ENCODE measurements at regions not wholly inside any gene's neighbourhood (a gene's known extent, or its start where the extent isn't known, plus 50 kb on each side); places are given as distances from the start of the nearest gene placed in this dataset.

- DNase-seq (ENCODE audit: insufficient read length, low spot score) (no peak), FAIRE-seq (no peak)
- TF ChIP-seq POLR2AphosphoS5 (IDR thresholded peaks at IDR 0.05; ENCODE audit: low read depth, low read length) (no peak), TAF1 (IDR thresholded peaks at IDR 0.05; ENCODE audit: low read depth, low read length) (no peak), POLR2A (IDR thresholded peaks at IDR 0.05; ENCODE audit: low read depth, low read length) (no peak), SPI1 (IDR thresholded peaks at IDR 0.05; ENCODE audit: low read depth, low read length) (no peak)
These were observed 162.8 kb upstream of the SVIL start for GRCh38 chr10:29797616-29798015.

- no peak for TF ChIP-seq POLR2AphosphoS5 (IDR thresholded peaks at IDR 0.05; ENCODE audit: low read depth, low read length)
- FAIRE-seq (no peak), DNase-seq (ENCODE audit: insufficient read length, low spot score) (no peak)
These were observed 161.1 kb upstream of the SVIL start for GRCh38 chr10:29795850-29796249.

- FAIRE-seq, result no peak
- no peak for TF ChIP-seq POLR2AphosphoS5 (IDR thresholded peaks at IDR 0.05; ENCODE audit: low read depth, low read length)
- TF ChIP-seq SPI1 (IDR thresholded peaks at IDR 0.05; ENCODE audit: low read depth, low read length), result no peak
- TF ChIP-seq POLR2A (IDR thresholded peaks at IDR 0.05; ENCODE audit: low read depth, low read length), result no peak
- DNase-seq (ENCODE audit: insufficient read length, low spot score), result no peak
These were observed 160.2 kb upstream of the SVIL start for GRCh38 chr10:29794776-29795611.

- DNase-seq (ENCODE audit: insufficient read length, low spot score), result no peak
- FAIRE-seq, result no peak
- TF ChIP-seq POU2F2 (IDR thresholded peaks at IDR 0.05; ENCODE audit: low read depth, low read length), result no peak
These were observed 157.0 kb upstream of the SVIL start for GRCh38 chr10:29791773-29792172.

GRCh38 chr10:29790207-29790606, 155.4 kb upstream of the SVIL start:
- TF ChIP-seq POLR2A (IDR thresholded peaks at IDR 0.05; ENCODE audit: low read depth, low read length), result no peak
- TF ChIP-seq POLR2AphosphoS5 (IDR thresholded peaks at IDR 0.05; ENCODE audit: low read depth, low read length), result no peak
- TF ChIP-seq PAX5 (IDR thresholded peaks at IDR 0.05; ENCODE audit: insufficient read depth, low read length, severe bottlenecking), result no peak
- TF ChIP-seq POU2F2 (IDR thresholded peaks at IDR 0.05; ENCODE audit: low read depth, low read length), result no peak
- TF ChIP-seq SPI1 (IDR thresholded peaks at IDR 0.05; ENCODE audit: low read depth, low read length), result no peak
- no peak for TF ChIP-seq TAF1 (IDR thresholded peaks at IDR 0.05; ENCODE audit: low read depth, low read length)
- DNase-seq (ENCODE audit: insufficient read length, low spot score) (no peak), FAIRE-seq (no peak)

GRCh38 chr10:29788113-29788512, 153.3 kb upstream of the SVIL start:
- no peak for DNase-seq (ENCODE audit: insufficient read length, low spot score)
- FAIRE-seq, result no peak
- TF ChIP-seq TAF1 (IDR thresholded peaks at IDR 0.05; ENCODE audit: low read depth, low read length) (no peak), POLR2A (IDR thresholded peaks at IDR 0.05; ENCODE audit: low read depth, low read length) (no peak)

GRCh38 chr10:29785701-29786100, 150.9 kb upstream of the SVIL start:
- TF ChIP-seq PAX5 (IDR thresholded peaks at IDR 0.05; ENCODE audit: insufficient read depth, low read length, severe bottlenecking) (no peak), POU2F2 (IDR thresholded peaks at IDR 0.05; ENCODE audit: low read depth, low read length) (no peak), TAF1 (IDR thresholded peaks at IDR 0.05; ENCODE audit: low read depth, low read length) (no peak), POLR2AphosphoS5 (IDR thresholded peaks at IDR 0.05; ENCODE audit: low read depth, low read length) (no peak), POLR2A (IDR thresholded peaks at IDR 0.05; ENCODE audit: low read depth, low read length) (no peak), SPI1 (IDR thresholded peaks at IDR 0.05; ENCODE audit: low read depth, low read length) (no peak)
- no peak for DNase-seq (ENCODE audit: insufficient read length, low spot score)
- FAIRE-seq, result no peak

GRCh38 chr10:29784175-29784773, 149.5 kb upstream of the SVIL start:
- no peak for DNase-seq (ENCODE audit: insufficient read length, low spot score)
- no peak for TF ChIP-seq POLR2AphosphoS5 (IDR thresholded peaks at IDR 0.05; ENCODE audit: low read depth, low read length)
- TF ChIP-seq POU2F2 (IDR thresholded peaks at IDR 0.05; ENCODE audit: low read depth, low read length), result no peak
- no peak for TF ChIP-seq PAX5 (IDR thresholded peaks at IDR 0.05; ENCODE audit: insufficient read depth, low read length, severe bottlenecking)
- TF ChIP-seq POLR2A (IDR thresholded peaks at IDR 0.05; ENCODE audit: low read depth, low read length), result no peak
- TF ChIP-seq SPI1 (IDR thresholded peaks at IDR 0.05; ENCODE audit: low read depth, low read length), result no peak
- TF ChIP-seq TAF1 (IDR thresholded peaks at IDR 0.05; ENCODE audit: low read depth, low read length), result no peak

GRCh38 chr10:29783201-29783947, 148.6 kb upstream of the SVIL start:
- DNase-seq (ENCODE audit: insufficient read length, low spot score) (no peak), FAIRE-seq (no peak)
- TF ChIP-seq PAX5 (IDR thresholded peaks at IDR 0.05; ENCODE audit: insufficient read depth, low read length, severe bottlenecking), result no peak
- no peak for TF ChIP-seq SPI1 (IDR thresholded peaks at IDR 0.05; ENCODE audit: low read depth, low read length)
- TF ChIP-seq TAF1 (IDR thresholded peaks at IDR 0.05; ENCODE audit: low read depth, low read length), result no peak
- TF ChIP-seq POLR2A (IDR thresholded peaks at IDR 0.05; ENCODE audit: low read depth, low read length), result no peak
- TF ChIP-seq POLR2AphosphoS5 (IDR thresholded peaks at IDR 0.05; ENCODE audit: low read depth, low read length), result no peak
- no peak for TF ChIP-seq POU2F2 (IDR thresholded peaks at IDR 0.05; ENCODE audit: low read depth, low read length)

More at GRCh38 chr10:29784175-29784773, 149.5 kb upstream of the SVIL start:
- FAIRE-seq, result no peak

- no peak for DNase-seq (ENCODE audit: insufficient read length, low spot score)
- TF ChIP-seq PAX5 (IDR thresholded peaks at IDR 0.05; ENCODE audit: insufficient read depth, low read length, severe bottlenecking) (no peak), SPI1 (IDR thresholded peaks at IDR 0.05; ENCODE audit: low read depth, low read length) (no peak), TAF1 (IDR thresholded peaks at IDR 0.05; ENCODE audit: low read depth, low read length) (no peak), POLR2AphosphoS5 (IDR thresholded peaks at IDR 0.05; ENCODE audit: low read depth, low read length) (no peak), POLR2A (IDR thresholded peaks at IDR 0.05; ENCODE audit: low read depth, low read length) (no peak), POU2F2 (IDR thresholded peaks at IDR 0.05; ENCODE audit: low read depth, low read length) (no peak)
- FAIRE-seq, result no peak
These were observed 145.9 kb upstream of the SVIL start for GRCh38 chr10:29780639-29781038.

All from GM12891 (cell line).